NCI-H748 (cell line): ENCODE measurements at regions not wholly inside any gene's neighbourhood (a gene's known extent, or its start where the extent isn't known, plus 50 kb on each side); places are given as distances from the start of the nearest gene placed in this dataset.
"Not testable (repeated sequence)": the region's sequence is repeated elsewhere in the genome, so short reads cannot be mapped to it uniquely, and the experiment has no call there.

Experiments used
- DNase-seq: peaks from one replicate; lab custom pipeline; 2025; ENCODE audit not compliant: unreplicated experiment; lab: John Stamatoyannopoulos, UW

- DNase-seq, result no peak
These were observed 92.7 kb upstream of the RUFY1 start for GRCh38 chr5:179457612-179458011.

DNA sequence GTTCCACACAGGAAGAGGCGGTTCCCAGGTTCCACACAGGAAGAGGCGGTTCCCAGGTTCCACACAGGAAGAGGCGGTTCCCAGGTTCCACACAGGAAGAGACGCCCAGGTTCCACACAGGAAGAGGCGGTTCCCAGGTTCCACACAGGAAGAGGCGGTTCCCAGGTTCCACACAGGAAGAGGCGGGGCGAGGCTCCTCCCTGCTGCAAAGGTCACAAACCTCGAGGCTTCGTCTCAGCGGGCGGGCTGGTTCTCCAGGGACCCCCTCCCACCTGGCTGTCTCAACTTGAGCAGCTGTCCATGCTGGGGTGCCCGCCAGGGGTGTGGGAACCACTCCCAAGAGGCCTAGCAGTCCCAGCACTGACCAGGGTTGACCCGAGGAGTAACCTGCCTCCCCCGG lies 94.3 kb upstream of the RUFY1 start:
- not testable (repeated sequence) for DNase-seq

GRCh38 chr5:179455320-179455719 lies 95.0 kb upstream of the RUFY1 start:
- no peak for DNase-seq

GRCh38 chr5:179454356-179454755 lies 96.0 kb upstream of the RUFY1 start:
- DNase-seq, result peak; percentile 19

GRCh38 chr5:179453616-179454015 lies 96.7 kb upstream of the RUFY1 start:
- no peak for DNase-seq

DNA sequence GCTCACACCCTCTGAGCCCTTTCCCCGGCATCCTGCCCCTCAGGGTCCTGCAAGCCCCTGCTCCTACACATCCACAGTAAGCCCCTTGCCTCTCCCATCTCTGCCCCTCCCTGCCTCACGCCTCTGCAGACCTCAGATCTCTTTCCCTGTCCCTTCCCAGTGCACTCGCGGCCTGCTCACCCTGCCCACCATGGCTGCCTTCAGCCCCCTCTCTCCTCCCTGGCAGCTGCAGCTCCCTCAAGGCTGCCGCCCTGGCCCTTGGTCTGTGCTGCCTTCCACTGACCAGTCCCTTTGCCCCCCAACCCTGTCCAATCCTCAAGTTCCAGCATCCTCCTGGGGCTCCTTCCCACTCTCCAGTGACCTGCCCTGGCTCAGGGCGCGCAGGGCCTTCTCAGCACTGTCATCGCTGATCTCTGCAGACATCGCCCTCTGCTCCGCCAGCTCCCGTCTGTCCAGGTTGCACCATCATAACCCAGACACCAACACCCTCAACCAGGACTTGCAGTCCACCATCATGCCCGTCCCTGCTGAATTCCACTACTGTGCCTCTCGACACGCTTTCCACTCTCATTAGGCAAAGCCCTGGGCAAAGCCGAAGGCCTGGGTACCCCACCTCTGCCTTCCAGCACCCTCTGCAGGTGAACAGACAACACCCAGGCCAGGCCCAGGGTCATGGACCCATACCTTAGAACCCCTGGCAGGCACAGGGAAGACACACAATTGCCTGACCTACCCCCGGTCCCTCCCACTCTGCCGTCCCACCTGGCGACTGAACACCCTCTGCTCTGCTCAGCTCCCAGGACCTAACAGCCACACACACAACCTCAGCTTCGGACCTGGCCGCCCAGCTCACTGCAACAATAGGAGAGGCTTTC lies 97.8 kb upstream of the RUFY1 start:
- no peak for DNase-seq

- no peak for DNase-seq
These were observed 98.5 kb upstream of the RUFY1 start for GRCh38 chr5:179451828-179452196.

GRCh38 chr5:179451114-179451827 lies 99.1 kb upstream of the RUFY1 start:
- DNase-seq, result no peak

DNA sequence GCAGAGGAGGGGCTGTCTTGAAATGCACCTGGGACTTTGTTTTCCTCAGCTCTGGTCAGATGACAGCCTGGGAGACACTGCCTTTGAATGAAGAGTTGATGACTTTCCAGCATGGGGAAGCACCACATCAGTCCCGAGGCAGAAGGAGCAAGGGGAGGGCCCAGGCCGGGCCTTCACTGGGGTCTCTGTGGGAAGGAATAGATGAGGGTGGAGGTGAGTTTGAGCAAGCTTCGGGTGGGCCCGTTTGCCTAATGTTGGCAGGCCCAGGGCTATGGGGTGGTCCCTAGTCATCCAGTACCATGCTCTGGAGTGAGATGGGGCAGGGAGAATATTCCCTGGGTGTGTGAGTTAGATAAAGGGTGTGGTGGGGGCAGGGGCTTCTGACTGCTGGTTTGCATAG lies 100.4 kb upstream of the RUFY1 start:
- not testable (repeated sequence) for DNase-seq

DNA sequence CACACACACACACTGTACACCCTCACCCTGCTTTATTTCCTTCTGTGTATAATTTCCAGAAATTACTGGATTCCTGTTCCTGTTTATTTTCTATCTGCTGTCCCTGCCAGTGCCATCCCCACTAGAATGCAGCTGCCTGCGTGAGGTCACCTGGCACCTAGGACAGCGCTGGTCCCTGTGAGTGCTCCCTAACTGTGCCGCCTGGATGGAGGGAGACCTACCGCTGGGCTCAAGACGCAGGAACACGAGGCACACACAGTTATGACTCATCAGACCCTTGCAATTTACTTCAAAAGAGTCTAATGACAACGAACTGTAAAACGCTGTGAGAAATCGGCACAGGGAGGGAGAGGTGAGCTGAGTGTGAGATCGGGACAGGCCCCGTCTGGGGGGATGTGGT lies 102.1 kb upstream of the RUFY1 start:
- DNase-seq, result not testable (repeated sequence)

- not testable (repeated sequence) for DNase-seq
These were observed 97.0 kb upstream of the ADAMTS2 start for GRCh38 chr5:179442289-179442688.

- DNase-seq, result no peak
These were observed 94.1 kb upstream of the ADAMTS2 start for GRCh38 chr5:179439181-179439985.

DNA sequence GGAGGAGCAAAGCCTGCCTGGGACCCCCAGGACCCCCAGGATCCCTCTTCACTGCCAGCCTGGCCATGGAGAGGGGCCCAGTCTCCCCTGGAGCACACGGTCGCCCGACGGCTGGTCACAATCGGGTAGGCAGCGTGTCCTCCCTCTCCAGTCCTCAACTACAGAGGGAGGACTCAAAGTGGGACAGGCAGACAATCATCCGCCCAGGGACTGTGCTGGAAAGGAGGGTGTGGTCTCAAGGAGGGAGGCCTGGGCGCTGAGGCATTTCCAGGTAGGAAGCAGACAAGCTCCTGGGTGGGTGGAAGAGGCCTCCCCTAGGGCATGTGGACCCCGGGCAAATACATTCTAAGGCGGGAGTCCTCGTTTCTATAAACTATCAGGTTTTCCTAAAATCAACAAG lies 93.2 kb upstream of the ADAMTS2 start:
- DNase-seq, result no peak

DNA sequence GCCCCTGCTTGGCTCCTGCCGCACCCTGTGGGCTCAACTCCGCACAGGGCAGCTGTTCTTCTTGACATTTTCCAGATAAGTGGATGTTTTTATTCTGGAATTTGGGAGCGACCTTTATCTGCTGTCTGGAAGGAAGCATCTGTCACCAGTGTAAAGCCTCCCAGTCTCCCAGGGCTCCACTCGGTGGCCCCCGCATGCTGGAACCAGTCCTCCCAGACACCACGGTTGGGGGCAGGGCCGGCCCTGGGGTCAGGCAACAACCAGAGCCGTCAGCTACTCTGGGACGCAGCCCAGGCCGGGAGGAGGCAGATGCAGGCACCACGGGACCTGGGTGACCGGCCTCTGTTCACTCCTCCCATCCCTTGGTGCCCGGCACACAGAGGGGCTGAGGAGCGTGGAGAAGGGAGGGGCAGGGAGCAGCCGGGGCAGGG lies 92.8 kb upstream of the ADAMTS2 start:
- DNase-seq, result no peak

DNA sequence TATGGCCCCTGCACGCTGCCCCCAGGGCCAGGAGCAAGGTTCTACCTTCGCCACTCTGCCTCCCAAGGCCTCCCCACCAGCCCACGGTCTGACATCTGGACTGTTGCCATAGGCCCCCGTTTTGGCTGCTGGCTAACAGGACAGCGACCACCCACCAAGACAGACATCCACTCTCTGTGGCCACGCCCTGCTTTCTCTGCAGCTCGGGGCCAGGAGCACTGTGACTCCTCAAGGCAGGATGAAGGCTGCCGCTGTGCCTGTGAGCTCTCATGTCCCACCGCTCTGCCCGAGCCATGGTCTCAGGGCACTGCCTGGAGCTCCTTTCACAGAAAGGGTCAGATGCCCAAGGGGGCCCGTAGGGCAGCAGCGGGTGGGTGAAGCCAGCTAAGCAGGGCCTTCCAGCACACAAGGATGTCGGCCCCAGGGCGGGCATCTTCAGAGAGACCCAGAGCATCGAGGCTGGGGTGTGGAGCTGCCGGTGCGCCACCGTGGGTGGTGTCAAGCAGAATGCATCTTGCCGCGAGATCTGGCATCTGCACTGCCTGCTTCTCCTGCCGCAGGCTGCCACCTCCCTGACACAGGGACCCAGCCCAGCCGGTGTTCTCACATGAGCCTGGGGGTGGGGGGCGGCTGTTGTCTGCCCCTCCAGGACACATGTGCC lies 92.2 kb upstream of the ADAMTS2 start:
- DNase-seq, result no peak

- DNase-seq, result no peak
These were observed 91.3 kb upstream of the ADAMTS2 start for GRCh38 chr5:179436321-179437122.

- DNase-seq, result no peak
These were observed 90.6 kb upstream of the ADAMTS2 start for GRCh38 chr5:179435731-179436315.

- DNase-seq, result no peak
These were observed 89.9 kb upstream of the ADAMTS2 start for GRCh38 chr5:179435181-179435580.

DNA sequence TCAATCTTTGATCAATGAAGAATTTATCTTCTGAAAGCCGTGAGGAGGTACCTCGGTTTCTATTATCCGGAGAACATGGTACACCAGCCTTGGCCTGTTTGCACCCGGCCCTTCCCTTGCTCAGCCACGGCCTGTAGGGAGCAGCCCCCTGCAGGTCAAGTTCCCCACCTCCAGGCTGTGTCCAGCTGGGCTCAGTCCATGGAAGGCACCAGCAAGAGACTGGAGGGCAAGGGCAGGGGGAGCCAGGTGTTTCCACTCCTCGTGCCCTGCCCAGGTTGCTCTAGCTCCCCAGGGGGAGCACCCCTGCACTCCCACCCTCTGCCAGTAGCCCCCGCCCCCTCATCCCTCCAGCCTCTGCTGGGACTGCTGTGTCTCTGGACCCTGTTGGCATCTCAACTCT lies 87.3 kb upstream of the ADAMTS2 start:
- no peak for DNase-seq
